Rectal smooth muscle tissue (tissue), 1 donor: ENCODE measurements at regions not wholly inside any gene's neighbourhood (a gene's known extent, or its start where the extent isn't known, plus 50 kb on each side); places are given as distances from the start of the nearest gene placed in this dataset.

Source experiments
- H3K27ac ChIP-seq: one replicate; pipeline ENCODE4 v1.7.0; 2013; ENCODE audit warnings: low read depth, low read length, inconsistent platforms
- H3K27me3 ChIP-seq: one replicate; pipeline ENCODE4 v1.7.0; 2013; ENCODE audit warnings: low read length; ENCODE audit not compliant: control insufficient read depth, insufficient read depth
- H3K36me3 ChIP-seq: one replicate; pipeline ENCODE4 v1.7.0; 2013; ENCODE audit warnings: low read length; ENCODE audit not compliant: control insufficient read depth, insufficient read depth
- H3K4me1 ChIP-seq: one replicate; pipeline ENCODE4 v1.7.0; 2013; ENCODE audit warnings: low read length; ENCODE audit not compliant: control insufficient read depth, insufficient read depth
- H3K4me3 ChIP-seq: one replicate; pipeline ENCODE4 v1.7.0; 2013; ENCODE audit warnings: low read length
- H3K9ac ChIP-seq: one replicate; pipeline ENCODE4 v1.7.0; 2013; ENCODE audit warnings: low read length

DNA sequence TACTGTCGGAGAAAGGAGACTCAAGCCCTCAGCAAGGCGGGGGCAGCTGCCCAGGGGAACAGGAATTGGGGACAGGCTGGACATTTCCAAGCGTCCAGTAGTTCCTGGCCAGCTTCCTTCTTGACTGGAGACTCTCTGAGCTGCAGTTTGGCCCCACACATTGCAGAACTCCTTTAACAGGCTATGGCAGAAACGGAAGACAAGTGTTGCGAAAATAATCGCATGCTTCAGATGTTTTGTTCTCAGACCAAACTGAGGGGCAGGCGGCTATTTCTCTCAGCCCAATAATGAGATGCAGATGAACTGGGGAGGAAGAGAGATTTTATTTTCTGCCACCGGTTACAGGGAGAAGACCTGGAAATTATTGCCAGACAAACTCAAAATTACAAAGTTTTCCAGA is 88.0 kb upstream of the PFKP start:
- H3K27ac ChIP-seq: no peak overlapping the region
- no peak overlapping the region for H3K9ac ChIP-seq
- H3K36me3 ChIP-seq: no peaks in the 10 kb centered on the region
- no peaks in the 10 kb centered on the region for H3K27me3 ChIP-seq
- no peak overlapping the region for H3K4me3 ChIP-seq
- no peaks in the 10 kb centered on the region for H3K4me1 ChIP-seq

DNA sequence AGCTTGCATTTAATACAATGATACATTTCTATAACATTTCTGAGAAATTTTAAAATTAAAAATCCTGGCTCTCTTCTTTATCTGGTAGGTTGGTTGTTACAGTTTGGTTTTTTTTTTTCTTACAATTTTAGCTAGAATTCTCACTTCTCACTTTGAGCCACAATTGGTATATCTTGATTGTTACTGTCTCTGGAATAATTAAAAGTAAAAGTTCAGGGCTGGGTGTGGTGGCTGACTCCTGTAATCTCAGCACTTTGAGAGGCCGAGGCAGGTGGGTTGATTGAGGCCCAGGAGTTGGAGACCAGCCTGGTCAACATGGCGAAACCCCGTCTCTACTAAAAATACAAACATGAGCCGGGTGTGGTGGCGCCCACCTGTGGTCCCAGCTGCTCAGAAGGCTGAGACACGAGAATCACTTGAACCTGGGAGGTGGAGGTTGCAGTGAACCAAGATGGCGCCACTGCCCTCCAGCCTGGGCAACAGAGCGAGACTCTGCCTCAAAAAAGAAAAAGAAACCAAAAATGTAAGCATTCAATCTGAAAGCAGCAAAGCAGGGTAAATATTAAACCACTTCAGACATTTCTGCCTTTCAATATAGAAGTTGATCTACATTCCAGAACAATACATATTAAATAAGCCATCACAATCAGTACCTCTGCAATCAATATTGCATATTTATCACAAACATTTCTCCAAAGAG is 88.6 kb upstream of the PFKP start:
- H3K9ac ChIP-seq: no peak overlapping the region
- no peaks in the 10 kb centered on the region for H3K27me3 ChIP-seq
- no peak overlapping the region for H3K27ac ChIP-seq
- no peaks in the 10 kb centered on the region for H3K4me1 ChIP-seq
- no peaks in the 10 kb centered on the region for H3K36me3 ChIP-seq
- H3K4me3 ChIP-seq: no peak overlapping the region

DNA sequence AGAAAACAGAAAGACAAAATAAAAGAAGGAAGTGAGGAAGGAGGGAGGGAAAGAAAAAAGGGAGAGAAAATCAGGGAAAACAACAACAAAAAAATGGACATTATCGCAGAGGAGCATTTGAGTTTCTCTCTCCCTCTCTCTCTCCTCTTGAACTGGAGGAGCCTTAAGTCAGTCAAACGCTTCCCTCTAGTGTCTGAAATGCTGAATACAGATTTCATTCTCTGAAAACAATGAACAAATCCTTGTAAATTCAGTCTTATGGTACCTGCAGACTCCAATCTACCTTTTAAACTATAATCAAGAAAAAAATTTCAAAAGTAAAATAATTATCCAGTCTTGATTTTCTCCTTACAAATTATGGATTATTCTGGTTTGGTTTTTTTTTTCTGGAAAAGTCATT is 89.2 kb upstream of the PFKP start:
- no peak overlapping the region for H3K4me3 ChIP-seq
- H3K9ac ChIP-seq: no peak overlapping the region
- no peaks in the 10 kb centered on the region for H3K36me3 ChIP-seq
- H3K27me3 ChIP-seq: no peaks in the 10 kb centered on the region
- no peak overlapping the region for H3K27ac ChIP-seq
- H3K4me1 ChIP-seq: no peaks in the 10 kb centered on the region

DNA sequence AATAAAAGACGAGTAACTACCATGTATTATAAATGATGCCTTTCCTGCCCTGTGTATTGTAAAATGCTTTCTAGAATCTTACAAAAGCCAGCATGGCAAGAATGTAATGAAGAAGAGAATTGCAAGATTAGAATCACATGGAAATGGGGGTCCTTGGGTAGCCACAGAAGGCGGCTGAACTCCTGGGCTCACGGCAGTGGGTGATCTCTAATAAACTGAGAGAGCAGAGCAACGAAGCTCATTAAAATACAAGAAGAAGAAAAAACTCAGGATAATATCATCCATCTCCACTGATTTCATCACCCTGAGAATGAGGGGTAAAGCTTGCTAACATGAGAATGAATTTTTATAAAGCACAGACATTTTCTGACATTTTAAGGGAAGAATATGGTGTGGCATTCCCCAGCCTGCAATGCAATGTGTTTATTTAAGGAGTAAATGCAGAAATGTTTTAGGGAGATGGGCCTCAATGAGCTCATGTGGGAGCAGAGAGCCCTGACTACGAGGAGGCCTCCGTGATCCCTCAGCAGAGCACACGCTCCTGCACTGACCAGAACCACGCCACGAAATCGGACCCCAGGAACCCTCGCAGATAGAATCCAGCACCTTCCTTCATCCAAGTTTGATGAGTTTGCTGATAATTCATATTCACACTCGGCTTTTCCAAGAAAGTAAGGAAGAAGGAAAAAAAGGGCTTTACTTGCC is 92.7 kb upstream of the PFKP start:
- Histone ChIP-seq H3K4me1 (no peaks in the 10 kb centered on the region), H3K4me3 (no peak overlapping the region), H3K27ac (no peak overlapping the region), H3K9ac (no peak overlapping the region), H3K36me3 (no peaks in the 10 kb centered on the region), H3K27me3 (no peaks in the 10 kb centered on the region)

DNA sequence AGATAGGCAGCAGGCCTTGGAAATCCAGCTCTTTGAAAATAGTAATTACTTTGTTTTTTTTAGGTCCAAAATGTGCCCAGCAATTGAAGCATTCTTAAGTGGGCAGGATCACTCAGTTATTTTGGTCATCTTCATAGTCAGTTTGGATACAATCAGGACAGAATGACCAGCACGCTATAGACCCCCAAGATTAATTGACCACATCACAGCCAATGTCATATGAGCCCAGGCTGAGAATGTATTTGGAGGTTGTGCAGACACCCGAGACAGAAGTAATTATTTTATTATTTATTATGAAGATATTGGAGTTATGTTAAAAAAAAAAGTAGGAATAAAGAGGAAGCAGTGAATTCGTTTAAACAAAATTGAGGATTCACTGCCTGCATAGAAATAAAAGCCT is 93.3 kb upstream of the PFKP start:
- Histone ChIP-seq H3K4me3 (no peak overlapping the region), H3K36me3 (no peaks in the 10 kb centered on the region), H3K4me1 (no peaks in the 10 kb centered on the region), H3K27me3 (no peaks in the 10 kb centered on the region), H3K9ac (no peak overlapping the region), H3K27ac (no peak overlapping the region)

DNA sequence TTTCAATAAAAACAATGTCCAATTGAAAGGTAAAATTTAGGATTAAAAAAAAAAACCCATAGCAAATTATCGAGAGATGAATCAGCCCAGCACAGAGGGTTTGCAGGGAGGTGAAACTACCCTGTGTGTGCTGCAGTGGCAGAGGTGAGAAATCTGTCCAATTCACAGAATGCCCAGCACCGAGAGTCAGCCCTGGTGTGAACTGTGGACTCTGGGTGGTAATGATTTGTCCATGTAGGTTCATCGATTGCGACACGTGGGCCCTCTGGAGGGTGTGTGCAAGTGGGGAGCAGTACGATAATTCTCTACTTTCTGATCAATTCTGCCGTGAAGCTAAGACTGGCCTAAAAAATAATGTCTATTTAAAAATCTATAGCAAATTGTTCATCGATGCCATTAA is 94.5 kb upstream of the PFKP start:
- Histone ChIP-seq H3K4me3 (no peak overlapping the region), H3K9ac (no peak overlapping the region), H3K36me3 (no peaks in the 10 kb centered on the region), H3K27ac (no peak overlapping the region), H3K27me3 (no peaks in the 10 kb centered on the region), H3K4me1 (no peaks in the 10 kb centered on the region)

DNA sequence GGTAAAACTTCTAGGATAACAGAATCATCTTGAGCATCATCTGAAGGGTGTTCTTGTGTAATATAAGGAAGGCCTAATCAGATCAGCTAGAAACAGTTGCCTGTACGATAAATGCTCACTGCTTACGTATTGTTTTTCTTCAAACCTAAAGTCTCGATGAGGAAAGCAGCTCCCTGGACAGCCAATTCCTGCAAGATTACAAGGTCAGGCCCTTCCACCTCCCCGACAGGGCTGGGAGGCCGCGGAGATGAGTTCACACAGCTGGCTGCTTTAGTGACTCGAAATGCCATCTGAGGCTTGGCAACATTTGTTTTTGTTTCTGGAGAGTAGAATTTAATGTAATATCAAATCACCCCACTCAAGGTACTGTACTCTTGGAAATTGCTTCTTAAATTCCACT is 95.1 kb upstream of the PFKP start:
- Histone ChIP-seq H3K4me3 (no peak overlapping the region), H3K27me3 (no peaks in the 10 kb centered on the region), H3K4me1 (no peaks in the 10 kb centered on the region), H3K9ac (no peak overlapping the region), H3K27ac (no peak overlapping the region), H3K36me3 (no peaks in the 10 kb centered on the region)

DNA sequence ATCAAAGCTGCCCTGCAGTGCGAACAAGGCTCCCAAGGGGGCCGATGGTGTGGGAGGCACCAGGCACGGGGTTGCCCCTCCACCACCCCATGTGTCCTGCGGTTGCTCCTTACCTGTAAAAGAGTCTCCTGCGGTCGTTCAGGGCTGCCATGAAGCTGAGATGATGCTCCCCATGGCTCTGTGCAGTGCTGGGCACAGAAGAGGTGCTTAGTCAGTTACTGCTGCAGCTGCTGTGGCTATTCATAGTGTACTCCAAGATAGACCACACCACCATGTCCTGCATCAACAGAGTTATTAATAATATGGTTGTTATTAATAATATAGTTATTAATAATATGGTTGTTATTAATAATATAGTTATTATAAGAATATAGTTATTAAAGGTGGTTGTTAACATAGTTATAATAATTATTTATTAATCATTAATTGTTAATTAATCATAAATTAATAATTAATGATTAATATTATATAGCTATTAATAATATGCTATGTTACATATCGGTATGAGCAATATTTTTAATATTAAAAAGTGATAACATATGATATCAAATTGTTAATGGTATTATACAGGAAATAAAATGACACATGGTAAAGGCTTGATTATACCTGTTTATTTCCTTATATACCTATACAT is 97.0 kb upstream of the PFKP start:
- H3K9ac ChIP-seq: no peak overlapping the region
- no peaks in the 10 kb centered on the region for H3K27me3 ChIP-seq
- H3K27ac ChIP-seq: no peak overlapping the region
- no peak overlapping the region for H3K4me3 ChIP-seq
- no peaks in the 10 kb centered on the region for H3K4me1 ChIP-seq
- H3K36me3 ChIP-seq: no peaks in the 10 kb centered on the region

DNA sequence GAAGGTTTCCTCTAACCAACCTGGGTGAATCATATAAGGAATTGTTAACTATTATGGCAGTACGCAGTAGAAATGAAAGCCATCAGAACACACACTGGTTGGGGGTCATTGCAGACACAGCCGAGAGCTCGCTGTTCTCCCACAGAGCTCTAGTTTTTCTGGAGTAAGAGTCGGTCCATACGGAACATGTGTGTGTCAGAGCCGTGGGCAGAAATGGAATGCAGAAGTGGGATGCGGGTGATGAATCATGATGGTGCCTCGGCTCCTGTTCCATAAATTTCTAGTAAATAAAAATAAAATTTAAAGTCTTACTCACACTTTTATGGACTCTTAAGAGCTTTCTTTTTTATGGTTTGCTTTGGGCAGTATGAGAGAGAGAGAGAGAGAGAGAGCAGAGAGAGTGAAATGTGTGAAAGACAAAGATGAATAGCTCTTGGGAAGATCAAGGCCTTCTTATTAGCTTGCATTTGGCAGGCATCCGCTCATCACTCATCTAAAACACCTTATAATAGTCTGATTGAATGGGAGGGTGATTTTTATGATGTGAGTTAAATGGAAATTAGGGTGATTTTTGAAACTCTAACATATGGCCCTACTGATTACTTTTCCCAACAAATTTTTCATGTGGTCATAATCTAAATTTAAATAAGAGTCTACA is 98.8 kb upstream of the PFKP start:
- H3K27ac ChIP-seq: no peak overlapping the region
- H3K27me3 ChIP-seq: no peaks in the 10 kb centered on the region
- no peak overlapping the region for H3K9ac ChIP-seq
- no peak overlapping the region for H3K4me3 ChIP-seq
- no peaks in the 10 kb centered on the region for H3K4me1 ChIP-seq
- no peaks in the 10 kb centered on the region for H3K36me3 ChIP-seq

DNA sequence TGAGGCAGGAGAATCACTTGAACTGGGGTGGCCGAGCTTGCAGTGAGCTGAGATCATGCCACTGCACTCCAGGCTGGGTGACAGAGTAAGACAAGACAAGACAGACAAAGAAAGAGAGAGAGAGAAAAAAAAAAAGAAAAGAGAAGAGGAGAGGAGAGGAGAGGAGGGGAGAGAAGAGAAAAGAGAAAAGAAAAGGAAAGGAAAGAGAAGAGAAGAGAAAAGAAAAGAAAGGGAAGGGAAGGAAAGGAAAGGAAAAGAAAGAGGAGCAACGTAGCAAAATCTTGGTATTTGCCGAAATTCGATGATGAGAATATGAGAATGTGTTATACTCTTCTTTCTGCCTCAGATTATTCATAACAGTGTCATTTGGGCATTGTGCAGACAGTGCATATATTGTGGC is 101.2 kb upstream of the PFKP start:
- no peak overlapping the region for H3K27ac ChIP-seq
- H3K4me1 ChIP-seq: no peaks in the 10 kb centered on the region

DNA sequence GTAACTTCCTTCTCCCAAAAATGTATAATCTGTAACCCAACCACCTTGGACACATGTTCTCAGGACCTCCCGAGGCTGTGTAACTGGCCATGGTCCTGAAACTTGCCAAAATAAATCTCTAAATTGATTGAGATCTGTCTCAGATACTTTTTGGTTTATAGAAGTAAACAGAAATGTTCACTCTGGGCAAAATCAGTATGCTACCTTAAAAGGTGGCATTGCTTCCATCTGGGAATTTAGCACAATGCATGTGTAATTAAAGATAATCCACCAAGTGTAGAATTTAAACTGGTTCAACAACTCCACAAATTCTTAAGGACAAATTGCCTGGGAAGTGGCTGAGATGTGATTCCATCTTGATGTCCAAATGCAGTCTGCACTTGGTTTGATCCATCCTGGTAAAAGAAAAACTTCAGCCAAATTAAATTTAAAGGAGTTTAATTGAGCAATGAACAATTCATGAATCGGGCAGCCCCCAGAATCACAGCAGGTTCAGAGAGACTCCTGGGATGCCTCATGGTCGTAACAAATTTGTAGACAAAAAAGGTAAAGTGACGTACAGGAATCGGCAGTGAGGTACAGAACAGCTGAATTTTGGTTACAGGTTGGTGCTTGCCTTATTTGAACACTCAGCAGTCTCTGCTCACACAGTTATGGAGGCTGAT is 102.6 kb upstream of the PFKP start:
- H3K36me3 ChIP-seq: no peaks in the 10 kb centered on the region
- no peaks in the 10 kb centered on the region for H3K4me1 ChIP-seq
- no peak overlapping the region for H3K9ac ChIP-seq
- H3K27me3 ChIP-seq: no peaks in the 10 kb centered on the region
- H3K27ac ChIP-seq: no peak overlapping the region
- H3K4me3 ChIP-seq: no peak overlapping the region

More for the DNA sequence above, 101.2 kb upstream of the PFKP start:
- Histone ChIP-seq H3K36me3 (no peaks in the 10 kb centered on the region), H3K4me3 (no peak overlapping the region), H3K9ac (no peak overlapping the region), H3K27me3 (no peaks in the 10 kb centered on the region)
